HG03460 (cell line): ENCODE measurements at regions not wholly inside any gene's neighbourhood (a gene's known extent, or its start where the extent isn't known, plus 50 kb on each side); places are given as distances from the start of the nearest gene placed in this dataset.
A peak's percentile ranks its signal among the peaks of the same experiment; 100 is the strongest.
"Not testable (repeated sequence)": the region's sequence is repeated elsewhere in the genome, so short reads cannot be mapped to it uniquely, and the experiment has no call there.

ENCODE experiments used
- ATAC-seq: cut with Tn5 transposase; IDR thresholded peaks from one replicate; pipeline ENCODE4 v1.9.1; 2021; ENCODE audit not compliant: unreplicated experiment

DNA sequence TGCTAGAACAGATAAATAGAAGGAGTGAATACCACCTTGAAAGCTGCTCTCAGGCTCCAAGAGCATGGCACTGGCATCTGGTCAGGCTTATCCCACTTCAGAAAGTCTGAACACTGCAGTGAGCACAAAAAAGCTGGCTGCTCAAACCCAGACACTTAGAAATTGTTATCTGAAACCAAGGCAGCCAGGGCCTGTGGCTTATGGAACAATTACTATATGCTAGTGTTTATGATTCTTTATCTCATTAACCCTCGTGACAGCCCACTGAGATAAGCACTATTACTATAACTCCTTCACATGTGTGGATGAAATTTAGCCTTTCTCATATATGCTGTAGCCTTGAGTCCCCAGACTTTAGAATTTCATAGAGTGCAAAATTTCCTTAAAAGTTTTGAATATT is 400.2 kb downstream of the RAB38 start:
- no peak for ATAC-seq

DNA sequence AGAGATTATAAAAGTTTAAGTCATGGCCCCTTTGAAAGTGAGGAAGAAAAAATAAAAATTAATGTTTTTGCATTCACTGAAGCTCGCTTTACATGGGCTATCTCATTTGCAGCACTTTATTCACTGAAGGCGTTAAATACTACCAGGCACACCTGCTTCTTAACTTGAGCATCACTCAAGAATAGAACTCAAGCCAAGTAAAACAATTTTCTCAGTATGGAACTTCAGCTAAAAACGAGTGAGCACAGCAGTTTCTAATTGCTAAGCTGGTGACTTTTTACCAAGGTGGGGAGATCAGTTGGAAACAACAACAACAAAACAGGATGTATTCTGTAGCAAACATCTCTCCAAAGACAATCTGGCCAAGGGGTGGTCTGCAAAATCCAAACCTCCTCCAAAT is 405.6 kb downstream of the RAB38 start:
- no peak for ATAC-seq

DNA sequence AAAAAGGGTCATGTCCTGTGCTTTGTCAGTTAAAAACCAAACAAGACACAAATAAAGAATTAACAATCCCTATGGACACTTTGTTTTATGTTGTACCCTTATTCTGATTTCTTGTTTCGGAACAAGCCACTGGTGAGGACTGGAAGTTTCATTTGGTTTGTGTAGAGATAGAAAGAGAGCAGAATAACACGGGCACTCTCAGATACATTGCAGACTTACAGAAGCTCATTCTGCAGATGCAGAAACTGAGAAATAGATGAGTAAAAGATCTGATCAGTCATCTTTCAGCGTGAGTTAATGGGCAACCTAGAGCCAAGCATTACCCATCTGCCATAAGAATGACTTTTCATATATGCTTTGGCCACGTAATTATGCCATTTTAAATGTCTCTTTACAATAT is 407.6 kb downstream of the RAB38 start:
- no peak for ATAC-seq

DNA sequence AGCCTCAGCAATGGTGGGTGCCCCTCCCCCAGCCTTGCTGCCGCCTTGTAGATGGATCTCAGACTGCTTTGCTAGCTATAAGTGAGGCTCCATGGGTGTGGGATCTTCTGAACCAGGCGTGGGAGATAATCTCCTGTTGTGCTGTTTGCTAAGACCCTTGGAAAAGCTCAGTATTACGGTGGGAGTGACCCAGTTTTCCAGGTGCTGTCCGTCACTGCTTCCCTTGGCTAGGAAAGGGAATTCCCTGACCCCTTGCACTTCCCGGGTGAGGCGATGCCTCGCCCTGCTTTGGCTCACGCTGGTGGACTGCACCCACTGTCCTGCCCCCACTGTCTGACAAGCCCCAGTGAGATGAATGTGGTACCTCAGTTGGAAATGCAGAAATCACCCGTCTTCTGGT is 411.2 kb downstream of the RAB38 start:
- ATAC-seq: not testable (repeated sequence)

DNA sequence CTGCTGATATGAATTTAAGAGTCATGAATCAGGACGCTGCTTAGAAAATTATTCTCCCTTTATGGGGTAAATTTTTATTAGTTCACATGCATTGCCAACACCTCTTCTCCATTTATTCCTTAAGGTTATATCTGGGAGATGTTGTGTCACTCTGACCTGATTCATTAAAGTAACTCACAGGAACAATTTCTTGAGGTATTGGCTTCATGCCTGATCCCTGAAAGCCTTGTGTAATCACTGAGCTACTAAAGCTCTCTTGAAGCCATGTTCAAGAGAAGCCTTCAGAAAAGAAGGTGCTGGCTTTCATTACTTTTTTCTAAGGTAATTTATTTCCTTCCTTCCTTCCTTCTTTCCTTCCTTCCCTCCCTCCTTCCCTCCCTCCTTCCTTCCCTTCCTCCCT is 420.6 kb downstream of the RAB38 start:
- ATAC-seq: no peak

DNA sequence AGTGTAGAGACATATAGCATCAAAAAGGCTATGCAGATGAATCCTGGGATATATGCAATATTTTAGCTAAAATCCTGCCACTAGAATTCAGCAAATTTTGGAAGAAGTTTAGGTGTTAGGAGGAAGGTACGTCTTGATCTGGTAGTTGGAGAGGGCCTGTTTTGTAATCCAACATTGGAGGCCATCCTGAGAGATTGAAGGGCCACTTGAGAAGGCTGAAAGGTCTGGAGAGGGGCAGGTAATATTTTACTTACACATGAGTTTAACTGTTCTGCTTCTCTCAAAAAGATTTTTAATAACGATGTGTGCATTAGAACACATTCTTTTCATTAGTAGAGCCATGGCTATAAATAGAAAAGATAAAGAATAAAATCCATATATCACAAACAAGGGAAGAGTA is 422.1 kb downstream of the RAB38 start:
- no peak for ATAC-seq

DNA sequence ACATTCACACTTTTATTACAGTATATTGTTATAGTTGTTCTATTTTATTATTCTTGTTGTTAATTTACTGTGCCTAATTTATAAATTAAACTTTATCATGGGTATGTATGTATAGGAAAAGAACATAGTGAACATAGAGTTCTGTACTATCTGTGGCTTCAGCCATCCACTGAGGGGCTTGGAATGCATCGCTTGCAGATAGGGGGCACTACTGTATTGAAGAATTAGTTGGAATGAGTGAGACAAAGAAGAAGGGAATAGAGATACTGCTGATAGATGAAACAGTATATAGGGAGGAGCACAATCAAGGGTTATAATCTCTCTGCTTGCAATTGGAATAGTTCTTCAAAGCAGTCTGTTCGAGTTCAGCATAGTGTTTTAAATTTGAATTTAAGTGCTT is 432.2 kb downstream of the RAB38 start:
- ATAC-seq: no peak

DNA sequence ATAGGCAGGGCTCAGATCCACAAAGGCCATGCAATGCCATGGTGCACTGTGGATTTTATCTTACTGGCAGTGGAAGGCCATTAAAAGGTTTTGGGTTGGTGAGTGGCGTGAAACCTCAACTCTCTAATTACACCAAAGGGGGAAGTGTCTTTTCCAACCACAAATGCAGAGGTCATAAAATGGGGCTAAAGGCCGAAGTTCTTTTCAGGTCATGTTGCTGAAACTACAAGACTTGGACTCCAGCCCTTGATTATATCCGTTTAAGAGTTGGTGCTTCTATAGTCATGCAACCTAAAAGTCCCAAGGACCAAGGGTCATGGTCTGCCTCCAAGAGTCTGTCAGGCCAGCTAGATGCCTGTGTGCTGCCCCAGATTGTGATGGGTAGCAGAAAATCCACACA is 434.3 kb downstream of the RAB38 start:
- no peak for ATAC-seq

DNA sequence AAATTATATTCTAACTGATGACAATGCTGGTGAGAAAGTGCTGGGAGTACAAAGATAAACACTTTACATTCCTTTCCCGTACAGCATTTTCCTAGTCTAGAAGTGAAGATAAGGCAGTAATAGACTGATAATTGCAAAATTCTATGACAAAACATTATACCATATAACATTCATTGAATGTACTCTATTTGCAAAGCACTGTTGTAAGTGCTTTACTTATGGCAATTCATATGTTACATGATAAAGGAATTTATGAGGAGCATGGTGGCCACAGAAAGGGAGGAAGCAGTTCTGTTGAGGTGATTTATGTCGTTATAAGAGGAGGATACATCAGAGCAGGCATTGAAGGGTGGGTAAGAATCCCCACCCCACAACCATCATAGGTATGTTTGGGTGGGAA is 434.8 kb downstream of the RAB38 start:
- no peak for ATAC-seq

DNA sequence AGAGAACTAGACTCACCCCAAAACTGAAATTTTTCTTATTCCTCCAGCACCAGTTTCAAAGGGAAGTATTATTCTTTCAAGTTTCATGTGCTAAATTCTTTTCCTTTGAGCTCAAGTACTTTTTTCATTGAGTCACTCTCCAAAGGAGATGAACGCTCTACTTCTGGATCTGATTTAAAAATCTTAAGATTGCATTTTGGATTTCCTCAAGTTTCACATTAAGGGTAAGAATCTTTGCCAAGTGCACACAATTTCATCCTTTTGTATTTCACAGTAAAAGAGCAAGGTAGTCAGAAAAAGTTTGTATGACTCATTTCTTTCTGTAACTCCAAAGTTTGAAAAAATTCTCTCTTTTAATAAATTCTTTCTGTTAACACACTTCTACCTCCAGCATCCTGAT is 435.5 kb downstream of the RAB38 start:
- no peak for ATAC-seq

DNA sequence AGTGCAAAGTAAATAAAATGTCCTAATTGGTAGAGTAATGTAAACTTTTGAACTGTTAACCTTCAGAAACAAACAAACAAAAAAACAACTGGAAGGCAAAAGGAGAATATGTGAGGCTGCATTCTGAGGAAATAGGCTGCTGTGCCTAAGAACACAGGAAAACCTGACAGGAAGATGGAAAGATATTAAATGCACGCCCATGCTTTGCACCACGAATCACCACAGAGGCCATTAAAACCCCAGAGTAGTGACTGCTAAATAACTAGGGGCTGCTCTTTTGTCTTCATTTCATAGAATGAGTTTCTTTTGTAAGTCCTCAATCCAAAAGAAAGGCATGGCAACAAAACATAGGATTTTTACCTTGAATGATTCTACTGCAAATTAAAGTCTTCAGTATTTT is 436.0 kb downstream of the RAB38 start:
- ATAC-seq: no peak

DNA sequence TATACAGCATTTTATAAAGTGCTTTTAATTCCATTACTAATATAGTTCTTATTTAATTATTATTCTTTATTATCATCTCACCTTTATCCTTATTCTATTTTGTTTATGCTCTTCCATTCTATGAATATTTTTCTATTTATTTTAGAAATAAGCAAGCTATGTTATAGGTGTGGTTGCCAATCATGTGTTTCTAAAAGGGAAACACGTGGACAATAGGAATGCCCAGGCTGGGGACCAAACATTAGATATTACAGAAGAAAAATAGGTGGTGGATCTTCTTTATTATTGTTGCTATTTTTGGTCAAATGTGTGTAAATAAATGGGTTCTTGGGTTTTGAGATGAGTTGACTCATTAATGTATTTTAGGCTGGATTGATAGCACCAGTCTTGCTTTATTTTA is 438.3 kb downstream of the RAB38 start:
- ATAC-seq: no peak

DNA sequence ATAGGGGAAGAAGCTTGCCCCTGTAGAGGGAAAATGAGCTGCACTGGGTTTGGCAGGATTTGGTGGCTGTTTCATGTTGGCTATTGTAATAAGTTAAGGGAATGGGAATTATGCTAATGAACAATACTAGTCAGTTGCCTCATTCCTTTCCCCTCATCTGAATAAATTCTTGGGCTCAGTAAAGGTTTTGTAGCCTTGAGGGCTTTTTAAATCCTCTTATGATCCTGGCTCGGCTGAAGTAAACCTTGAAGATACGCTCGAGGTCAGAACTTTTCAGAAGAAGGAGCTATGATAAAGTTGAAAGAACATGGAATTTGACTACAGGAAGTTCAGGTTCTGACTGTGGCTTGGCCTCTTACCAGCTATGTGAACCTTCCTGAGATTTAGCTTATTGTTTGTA is 448.7 kb downstream of the RAB38 start:
- ATAC-seq: no peak

DNA sequence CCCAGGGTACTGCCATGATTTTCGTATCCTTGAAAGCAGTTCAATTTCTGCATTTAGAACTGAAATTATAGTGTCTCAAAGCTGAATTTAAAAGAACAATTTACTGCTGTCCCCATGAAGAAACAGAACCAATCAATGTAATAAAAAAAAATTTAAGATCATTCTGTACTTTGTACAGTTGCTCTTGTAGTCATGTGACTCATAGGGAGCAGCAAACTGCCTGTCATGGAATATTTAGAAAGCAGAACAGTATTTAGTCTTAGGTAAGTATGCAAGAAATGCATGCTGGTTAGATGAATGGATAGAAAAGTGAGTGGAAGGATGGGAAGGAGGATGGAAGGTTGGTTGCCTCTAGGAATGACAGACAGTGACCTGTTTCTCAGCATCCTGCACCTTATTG is 450.9 kb downstream of the RAB38 start:
- no peak for ATAC-seq

DNA sequence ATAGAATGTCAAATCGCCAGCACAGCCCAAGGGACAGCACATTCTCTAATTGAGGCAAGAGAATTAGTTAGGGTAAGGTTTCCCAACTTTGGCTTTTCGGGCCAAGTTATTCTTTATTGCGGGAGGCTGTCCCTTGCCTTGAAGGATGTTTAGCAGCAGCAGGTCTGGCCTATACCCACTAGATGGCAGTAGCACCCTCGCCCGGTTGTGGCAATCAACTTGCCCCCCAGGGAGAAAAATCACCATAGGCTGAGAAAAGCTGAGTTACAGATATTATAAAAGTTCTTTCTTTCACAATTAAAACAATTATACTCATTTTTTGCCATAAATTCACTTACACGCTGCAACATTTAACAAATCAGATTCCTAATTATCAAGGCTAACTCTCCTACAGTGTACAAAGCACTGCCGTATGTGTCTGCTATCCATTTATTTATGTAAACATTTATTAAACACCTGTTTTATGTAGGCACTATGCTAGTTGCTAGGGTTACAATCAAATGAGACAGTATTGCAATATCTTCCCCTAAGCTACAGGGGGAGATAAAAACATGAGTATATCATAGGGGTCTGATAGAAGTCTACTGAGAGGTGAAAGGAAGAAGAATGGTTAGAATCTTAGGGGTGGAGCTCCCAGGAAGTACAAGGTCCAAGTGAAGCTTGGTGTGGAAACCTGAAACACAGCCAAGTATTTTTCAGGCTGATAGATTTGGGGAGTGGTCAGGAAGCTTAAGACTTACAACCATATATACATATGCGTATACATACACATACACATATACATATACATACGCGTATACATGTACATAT is 452.3 kb downstream of the RAB38 start:
- ATAC-seq: peak; percentile 63

DNA sequence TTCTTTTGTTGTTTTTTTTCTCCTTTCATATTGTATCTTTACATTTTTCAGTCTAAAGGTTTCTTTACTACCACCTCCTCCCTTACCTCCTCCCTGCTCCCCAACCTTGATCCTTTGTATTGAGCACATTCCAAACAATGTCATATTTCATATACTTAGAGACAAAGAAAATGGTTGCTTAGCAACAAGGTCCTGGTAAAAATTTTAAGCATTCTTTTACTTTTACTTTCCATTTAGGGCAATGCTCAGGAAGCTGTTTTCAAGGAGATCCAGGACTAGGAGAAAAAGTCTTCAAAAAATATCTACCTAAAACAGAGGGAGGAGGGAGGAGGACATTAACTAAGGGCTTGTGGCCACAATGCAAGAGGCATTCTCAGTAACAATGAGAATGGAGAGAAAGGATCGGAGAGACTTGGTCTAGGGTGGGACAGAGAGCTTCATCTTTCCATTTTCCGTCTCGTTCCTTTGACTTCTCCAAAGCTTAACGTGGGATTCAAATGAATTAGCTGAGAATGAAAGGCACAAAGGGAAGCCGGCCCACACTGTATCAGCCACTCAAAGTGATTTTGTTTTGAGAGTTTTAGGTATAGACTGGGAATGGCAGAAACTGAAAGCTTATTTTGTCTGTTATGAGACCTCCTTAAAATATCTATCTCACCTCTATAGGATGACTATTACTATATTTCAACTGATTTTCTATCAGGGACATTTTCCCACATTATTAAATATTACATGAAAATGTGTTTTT is 455.7 kb downstream of the RAB38 start:
- ATAC-seq: no peak

DNA sequence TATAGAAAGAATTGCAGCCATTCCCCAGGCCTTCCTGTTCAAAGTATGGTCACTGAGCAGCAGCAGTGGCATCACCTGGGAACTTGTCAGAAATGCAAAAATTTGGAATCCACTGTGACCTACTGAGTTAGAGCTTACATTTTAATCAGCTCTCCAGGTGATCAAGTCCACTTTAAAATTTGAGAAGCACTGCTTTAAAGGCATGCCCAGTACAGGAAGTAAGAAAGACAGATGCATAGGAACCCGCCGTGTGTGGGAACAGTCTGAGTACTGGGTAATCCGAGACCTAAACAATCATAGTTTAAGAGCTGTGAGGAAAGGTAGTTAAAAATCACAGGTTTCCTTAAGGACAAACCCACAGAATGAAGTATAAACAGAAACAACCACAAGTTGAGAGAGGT is 462.4 kb downstream of the RAB38 start:
- ATAC-seq: no peak

DNA sequence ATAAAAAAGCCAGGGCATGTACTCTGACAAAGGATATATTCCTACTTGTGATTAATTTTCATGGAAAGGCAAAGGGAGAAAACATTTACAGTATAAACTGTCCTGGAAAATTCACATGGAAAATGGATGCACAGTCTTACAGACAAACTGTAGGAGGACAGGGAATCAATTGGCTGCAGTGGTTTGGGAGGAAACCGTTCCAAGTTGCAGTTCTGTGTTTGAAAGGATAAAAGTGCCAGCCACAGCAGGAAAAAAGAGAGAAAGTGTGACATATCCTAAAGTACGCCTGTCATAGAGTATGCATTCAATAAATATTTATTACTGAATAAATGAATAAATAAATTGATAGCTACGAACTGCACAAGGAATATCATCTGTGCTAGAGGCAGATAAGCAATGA is 462.9 kb downstream of the RAB38 start:
- ATAC-seq: no peak

DNA sequence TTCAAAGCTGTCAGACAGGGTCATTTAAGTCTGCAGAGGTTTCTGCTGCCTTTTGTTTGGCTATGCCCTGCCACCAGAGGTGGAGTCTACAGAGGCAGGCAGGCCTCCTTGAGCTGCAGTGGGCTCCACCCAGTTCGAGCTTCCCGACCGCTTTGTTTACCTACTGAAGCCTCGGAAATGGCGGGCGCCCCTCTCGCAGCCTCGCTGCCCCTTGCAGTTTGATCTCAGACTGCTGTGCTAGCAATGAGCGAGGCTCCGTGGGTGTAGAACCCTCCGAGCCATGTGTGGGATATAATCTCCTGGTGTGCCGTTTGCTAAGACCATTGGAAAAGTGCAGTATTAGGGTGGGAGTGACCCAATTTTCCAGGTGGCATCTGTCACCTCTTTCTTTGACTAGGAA is 471.7 kb downstream of the RAB38 start:
- ATAC-seq: not testable (repeated sequence)

DNA sequence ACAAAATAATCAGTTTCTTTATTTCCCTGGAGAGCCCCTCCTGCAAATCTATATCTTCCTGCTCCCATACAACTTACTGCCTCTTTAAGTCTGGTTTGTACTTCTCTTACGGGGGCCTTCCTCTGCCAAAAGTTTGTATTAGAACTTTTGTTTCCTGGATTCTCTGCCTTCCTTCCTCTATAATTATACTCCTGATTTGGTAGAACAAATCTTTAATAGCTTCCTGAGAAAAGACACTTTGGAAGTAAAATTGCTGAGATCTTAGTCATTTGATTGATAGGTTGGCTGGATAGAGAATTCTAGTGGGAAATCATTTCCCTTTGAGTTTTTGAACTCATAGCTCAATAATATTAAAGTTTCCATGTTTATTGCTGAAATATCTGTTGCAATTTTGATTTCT is 499.2 kb downstream of the RAB38 start:
- ATAC-seq: no peak

DNA sequence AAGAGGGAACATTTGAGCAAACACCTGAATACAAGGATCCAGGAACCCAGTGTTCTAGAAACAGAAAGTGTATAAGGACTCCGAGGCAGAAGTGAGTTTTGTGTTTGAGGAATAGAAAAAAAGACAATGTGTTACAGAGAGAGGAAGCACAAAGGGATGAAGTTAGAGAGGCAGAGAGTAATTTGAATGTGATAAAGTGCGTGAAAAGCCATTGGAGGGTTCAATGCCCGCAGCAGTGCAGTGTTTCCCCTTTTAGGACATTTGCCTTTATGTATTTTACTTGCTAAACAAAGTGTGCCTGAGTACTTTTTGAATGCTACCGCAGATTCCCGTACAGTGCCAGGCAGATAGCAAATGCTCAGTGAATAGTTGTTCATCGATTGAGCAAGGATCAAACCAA is 508.5 kb downstream of the RAB38 start:
- ATAC-seq: no peak

DNA sequence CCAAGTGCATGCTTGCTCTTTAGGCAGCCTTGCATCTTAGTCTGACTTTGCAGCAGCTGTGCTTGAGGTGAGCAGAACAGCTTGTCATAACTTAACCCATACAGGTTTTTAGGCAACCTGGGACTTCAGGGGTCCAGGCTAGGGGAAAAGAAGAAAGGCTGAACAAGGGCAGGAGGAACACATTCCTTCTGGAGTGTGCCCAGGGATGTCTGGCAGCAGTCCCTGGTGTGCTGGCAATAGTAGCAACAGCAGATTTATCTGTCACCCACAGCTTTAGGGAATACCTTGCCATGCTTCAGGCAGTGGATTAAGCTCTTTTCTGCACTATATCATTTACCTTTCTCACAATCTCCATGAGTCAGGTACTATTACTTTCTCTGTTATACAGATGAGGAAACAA is 513.0 kb downstream of the RAB38 start:
- no peak for ATAC-seq
